CD14-positive monocyte (primary cell): ENCODE measurements at regions not wholly inside any gene's neighbourhood (a gene's known extent, or its start where the extent isn't known, plus 50 kb on each side); places are given as distances from the start of the nearest gene placed in this dataset.

ENCODE experiments used
- DNase-seq, 3 donors: peaks; one replicate each; pipeline ENCODE4 v3.0.0-alpha.2; 2011 to 2022
- H2AFZ ChIP-seq: 2 replicates; pipeline ENCODE4 v1.6.0; 2012; ENCODE audit warnings: mild to moderate bottlenecking, low read depth, low read length, inconsistent platforms; ENCODE audit not compliant: insufficient read depth, poor library complexity, severe bottlenecking
- H3K27ac ChIP-seq, 2 donors: 1 replicate in 1 of 2; 2 replicates in 1 of 2; pipeline ENCODE4 v1.5.1; 2012 to 2013; ENCODE audit warnings: low read length in 2 of 2, control low read depth in 1 of 2, inconsistent platforms in 1 of 2, low read depth in 1 of 2, mild to moderate bottlenecking in 1 of 2
- H3K27me3 ChIP-seq, 2 donors: one replicate each; pipeline versions ENCODE4 v1.6.0 to v1.6.1; 2011 to 2013; ENCODE audit warnings: low read length in 2 of 2; ENCODE audit not compliant: control insufficient read depth in 2 of 2, insufficient read depth in 2 of 2
- H3K36me3 ChIP-seq, 2 donors: replicated peaks in 1 of 2; 1 replicate in 1 of 2; 2 replicates in 1 of 2; pipeline versions ENCODE4 v1.5.1 to v1.6.1; 2012 to 2013; ENCODE audit warnings: low read length in 2 of 2, control low read depth in 1 of 2, inconsistent platforms in 1 of 2, mild to moderate bottlenecking in 1 of 2; ENCODE audit not compliant: insufficient read depth in 2 of 2, control insufficient read depth in 1 of 2
- H3K4me1 ChIP-seq, 2 donors: 1 replicate in 1 of 2; 2 replicates in 1 of 2; pipeline versions ENCODE4 v1.5.1 to v1.6.1; 2012 to 2013; ENCODE audit warnings: low read length in 2 of 2, control low read depth in 1 of 2, inconsistent platforms in 1 of 2, mild to moderate bottlenecking in 1 of 2, moderate library complexity in 1 of 2; ENCODE audit not compliant: insufficient read depth in 2 of 2, control insufficient read depth in 1 of 2
- H3K4me2 ChIP-seq: replicated peaks from 2 replicates; pipeline ENCODE3; 2012; ENCODE audit warnings: low read length, moderate library complexity, mild to moderate bottlenecking; ENCODE audit not compliant: poor library complexity, severe bottlenecking; ENCODE audit errors: extremely low read depth
- H3K4me3 ChIP-seq, 3 experiments: fragments of 200-600 bp in 1 of 3; sonication (generic) in 1 of 3; replicated peaks in 1 of 3; 1 replicate in 2 of 3; 2 replicates in 1 of 3; pipeline ENCODE4 v1.5.1; 2011 to 2013; ENCODE audit warnings: low read length in 3 of 3, mild to moderate bottlenecking in 3 of 3, control low read depth in 2 of 3, low read depth in 2 of 3, inconsistent platforms in 1 of 3, moderate library complexity in 1 of 3
- H3K79me2 ChIP-seq: 2 replicates; pipeline ENCODE4 v1.6.0; 2012; ENCODE audit warnings: mild to moderate bottlenecking, control low read depth, inconsistent platforms, low read length, moderate library complexity; ENCODE audit not compliant: insufficient read depth
- H3K9ac ChIP-seq: 2 replicates; pipeline ENCODE4 v1.6.0; 2017; ENCODE audit warnings: low read length, mild to moderate bottlenecking; ENCODE audit not compliant: insufficient read depth, poor library complexity, severe bottlenecking
- H3K9me3 ChIP-seq, 2 donors: replicated peaks in 1 of 2; 1 replicate in 1 of 2; 2 replicates in 1 of 2; pipeline versions ENCODE4 v1.5.1 to v1.6.1; 2012 to 2013; ENCODE audit warnings: low read length in 2 of 2, control low read depth in 1 of 2; ENCODE audit not compliant: control insufficient read depth in 1 of 2, insufficient read depth in 1 of 2
- H4K20me1 ChIP-seq: 2 replicates; pipeline ENCODE4 v1.6.0; 2012; ENCODE audit warnings: mild to moderate bottlenecking, low read length, control low read depth, moderate library complexity; ENCODE audit not compliant: insufficient read depth
- H3K27ac Mint-ChIP-seq, 7 donors: one replicate each; pipeline ENCODE4 v1.8.0; 2020; ENCODE audit warnings: mild to moderate bottlenecking in 7 of 7, mixed read lengths in 7 of 7, moderate library complexity in 6 of 7, inconsistent platforms in 2 of 7
- H3K27me3 Mint-ChIP-seq, 3 donors: one replicate each; pipeline ENCODE4 v1.8.0; 2021 to 2022; ENCODE audit warnings: low read depth in 3 of 3, mild to moderate bottlenecking in 3 of 3, mixed read lengths in 3 of 3, moderate library complexity in 3 of 3, inconsistent platforms in 1 of 3
- H3K36me3 Mint-ChIP-seq, 2 donors: one replicate each; pipeline ENCODE4 v1.8.0; 2020; ENCODE audit warnings: mixed read lengths in 2 of 2, inconsistent platforms in 1 of 2, mild to moderate bottlenecking in 1 of 2
- H3K4me1 Mint-ChIP-seq: one replicate; pipeline ENCODE4 v1.8.0; 2020; ENCODE audit warnings: mild to moderate bottlenecking, mixed read lengths
- H3K4me3 Mint-ChIP-seq, 2 donors: one replicate each; pipeline ENCODE4 v1.8.0; 2020; ENCODE audit warnings: mild to moderate bottlenecking in 2 of 2, mixed read lengths in 2 of 2, moderate library complexity in 1 of 2
- H3K9me3 Mint-ChIP-seq, 7 donors: one replicate each; pipeline ENCODE4 v1.8.0; 2020 to 2022; ENCODE audit warnings: mixed read lengths in 7 of 7, mild to moderate bottlenecking in 6 of 7, moderate library complexity in 6 of 7, inconsistent platforms in 2 of 7
- WGBS: methylation state at CpG from one replicate; pipeline ENCODE4 v1.1.5; 2013; ENCODE audit warnings: missing lambda C conversion rate; ENCODE audit not compliant: insufficient coverage; 5-methylcytosine and 5-hydroxymethylcytosine counted together
- intact Hi-C, 2 donors: fragments of 100-400 bp; cut with micrococcal nuclease; formaldehyde crosslinking; loops; one replicate each; pipeline versions ENCODE4 v1.15.0 to v1.15.1; 2023
- TF ChIP-seq, protein P1 (sequence below): fragments of 200-600 bp; IDR thresholded peaks from one replicate; pipeline ENCODE4 v1.8.0; 2022; ENCODE audit warnings: antibody characterized with exemption, mild to moderate bottlenecking

DNA sequence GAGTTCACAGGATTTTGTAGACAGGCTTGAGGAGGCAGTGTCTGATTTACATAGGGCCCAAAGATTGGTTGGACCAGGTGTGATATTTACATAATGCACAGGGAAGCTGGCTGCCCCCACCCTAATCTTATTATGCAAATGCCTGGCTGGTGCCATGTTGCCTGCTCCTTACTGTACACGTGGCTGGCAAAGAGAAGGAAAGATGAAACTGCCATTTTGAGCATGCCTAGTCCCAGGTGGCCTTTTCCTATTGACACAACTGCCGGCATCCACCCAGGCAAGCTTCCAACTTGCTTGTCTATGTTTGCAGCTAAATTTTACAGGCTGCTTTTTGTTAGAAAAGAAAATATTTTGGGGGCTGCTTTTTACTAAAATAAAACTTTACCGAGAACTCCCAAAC lies 174.6 kb downstream of the LMBRD1 start:
- no peaks in the 10 kb centered on the region for H3K27me3 Mint-ChIP-seq
- H3K27me3 ChIP-seq: no peaks in the 10 kb centered on the region
- intact Hi-C loops: no loop called here
- H3K36me3 Mint-ChIP-seq: no peaks in the 10 kb centered on the region
- H3K9me3 ChIP-seq: peaks cover 0 to 10% of the 10 kb centered on the region in 2 donors
- no peaks in the 10 kb centered on the region for H3K36me3 ChIP-seq
- H3K4me1 ChIP-seq: no peaks in the 10 kb centered on the region
- TF ChIP-seq, protein P1, sequence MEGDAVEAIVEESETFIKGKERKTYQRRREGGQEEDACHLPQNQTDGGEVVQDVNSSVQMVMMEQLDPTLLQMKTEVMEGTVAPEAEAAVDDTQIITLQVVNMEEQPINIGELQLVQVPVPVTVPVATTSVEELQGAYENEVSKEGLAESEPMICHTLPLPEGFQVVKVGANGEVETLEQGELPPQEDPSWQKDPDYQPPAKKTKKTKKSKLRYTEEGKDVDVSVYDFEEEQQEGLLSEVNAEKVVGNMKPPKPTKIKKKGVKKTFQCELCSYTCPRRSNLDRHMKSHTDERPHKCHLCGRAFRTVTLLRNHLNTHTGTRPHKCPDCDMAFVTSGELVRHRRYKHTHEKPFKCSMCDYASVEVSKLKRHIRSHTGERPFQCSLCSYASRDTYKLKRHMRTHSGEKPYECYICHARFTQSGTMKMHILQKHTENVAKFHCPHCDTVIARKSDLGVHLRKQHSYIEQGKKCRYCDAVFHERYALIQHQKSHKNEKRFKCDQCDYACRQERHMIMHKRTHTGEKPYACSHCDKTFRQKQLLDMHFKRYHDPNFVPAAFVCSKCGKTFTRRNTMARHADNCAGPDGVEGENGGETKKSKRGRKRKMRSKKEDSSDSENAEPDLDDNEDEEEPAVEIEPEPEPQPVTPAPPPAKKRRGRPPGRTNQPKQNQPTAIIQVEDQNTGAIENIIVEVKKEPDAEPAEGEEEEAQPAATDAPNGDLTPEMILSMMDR: no peak
- H3K4me2 ChIP-seq: no peak overlapping the region
- no peaks in the 10 kb centered on the region for H3K4me1 Mint-ChIP-seq
- H4K20me1 ChIP-seq: no peaks in the 10 kb centered on the region
- no peak overlapping the region for H3K9ac ChIP-seq
- no peak overlapping the region for H3K4me3 ChIP-seq
- no peak overlapping the region for H2AFZ ChIP-seq
- 86% methylated on average over 1 of the region's 3 CpGs for WGBS
- H3K4me3 Mint-ChIP-seq: no peak overlapping the region
- no peaks in the 10 kb centered on the region for H3K79me2 ChIP-seq
- no peak overlapping the region for H3K27ac ChIP-seq
- H3K27ac Mint-ChIP-seq: no peak overlapping the region
- no peak for DNase-seq
- peaks cover 0 to 12% (median 6%) of the 10 kb centered on the region in 7 donors for H3K9me3 Mint-ChIP-seq

DNA sequence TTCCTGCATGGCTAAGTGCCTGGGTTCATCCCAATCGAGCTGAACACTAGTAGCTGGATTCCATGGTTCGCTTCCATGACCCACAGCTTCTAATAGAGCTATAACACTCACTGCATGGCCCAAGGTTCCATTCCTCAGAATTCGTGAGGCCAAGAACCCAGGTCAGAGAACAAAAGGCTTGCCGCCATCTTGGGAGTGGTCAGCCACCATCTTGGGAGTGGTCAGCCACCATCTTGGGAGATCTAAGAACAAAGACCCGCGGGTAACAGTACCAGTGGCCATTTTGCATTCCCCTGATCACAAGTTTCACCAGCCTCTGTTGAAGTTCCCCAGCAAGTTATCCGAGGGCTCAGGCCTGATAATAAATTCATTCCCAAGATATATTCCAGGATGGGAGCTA lies 179.6 kb downstream of the LMBRD1 start:
- Mint-ChIP-seq H3K36me3 (no peaks in the 10 kb centered on the region), H3K27ac (no peak overlapping the region), H3K4me1 (no peaks in the 10 kb centered on the region), H3K9me3 (peaks cover 4 to 11% (median 6%) of the 10 kb centered on the region in 7 donors), H3K4me3 (no peak overlapping the region), H3K27me3 (peaks cover 0 to 1% (median 0%) of the 10 kb centered on the region in 3 donors)
- Histone ChIP-seq H3K9me3 (peaks cover 5 to 13% of the 10 kb centered on the region in 2 donors), H3K4me3 (no peak overlapping the region), H2AFZ (no peak overlapping the region), H3K4me2 (no peak overlapping the region), H3K79me2 (no peaks in the 10 kb centered on the region), H3K27ac (no peak overlapping the region), H3K27me3 (no peaks in the 10 kb centered on the region), H3K4me1 (no peaks in the 10 kb centered on the region), H3K36me3 (no peaks in the 10 kb centered on the region), H3K9ac (no peak overlapping the region), H4K20me1 (no peaks in the 10 kb centered on the region)
- intact Hi-C loops: no loop called here
- WGBS: 97% methylated on average over 6 of the region's 7 CpGs
- TF ChIP-seq, protein P1: no peak
- DNase-seq: no peak
